ENCODE measurements at regions not wholly inside any gene's neighbourhood (a gene's known extent, or its start where the extent isn't known, plus 50 kb on each side); places are given as distances from the start of the nearest gene placed in this dataset.

DNA sequence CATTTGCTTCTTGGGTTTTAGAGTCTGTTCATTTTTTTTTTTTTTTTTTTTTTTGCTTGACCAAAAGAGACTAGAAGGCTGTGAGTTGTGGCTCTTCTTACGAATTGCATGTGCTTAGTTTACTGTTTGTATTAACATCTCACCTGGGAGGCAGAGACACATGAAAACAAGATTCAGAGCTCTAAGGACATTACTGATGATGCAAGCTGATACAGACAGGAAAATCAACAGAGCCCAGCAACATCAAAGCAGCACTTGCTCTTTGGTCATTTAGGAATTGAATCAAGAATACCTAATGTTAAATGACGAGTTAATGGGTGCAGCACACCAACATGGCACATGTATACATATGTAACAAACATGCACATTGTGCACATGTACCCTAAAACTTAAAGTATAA, 55.7 kb upstream of the HS3ST5 start:
- DNase-seq = no peak

All from stimulated activated CD4-positive, alpha-beta T cell treated with anti-CD3 and anti-CD28 coated beads, Interleukin-4, amount 100 ng/mL, for 1 hour (primary cell).